K562 (cell line): ENCODE measurements at regions not wholly inside any gene's neighbourhood (a gene's known extent, or its start where the extent isn't known, plus 50 kb on each side); places are given as distances from the start of the nearest gene placed in this dataset.

ENCODE experiments used
- ESRRA ChIP-seq: fragments of 450-650 bp; IDR thresholded peaks from 2 replicates; pipeline ENCODE4 v1.6.1; 2014; ENCODE audit warnings: low read depth, mild to moderate bottlenecking, moderate library complexity, borderline replicate concordance
- KLF16 ChIP-seq: IDR thresholded peaks from 2 replicates; pipeline ENCODE4 v1.6.1; 2016; ENCODE audit warnings: antibody characterized with exemption
- MAZ ChIP-seq, 2 experiments: fragments of 450-650 bp in 1 of 2; sonication (generic) in 1 of 2; formaldehyde crosslinking; IDR thresholded peaks in 1 of 2; conservative IDR thresholded peaks in 1 of 2; 2 replicates each; pipeline versions ENCODE4 v1.4.0 to v1.5.0; 2020; ENCODE audit warnings: mild to moderate bottlenecking in 1 of 2, missing genetic modification reagents in 1 of 2
- MTA3 ChIP-seq: fragments of 450-650 bp; formaldehyde crosslinking; IDR thresholded peaks from 2 replicates; pipeline ENCODE4 v1.6.1; 2017; ENCODE audit warnings: mild to moderate bottlenecking, borderline replicate concordance
- NR1H2 ChIP-seq: sonication (generic); formaldehyde crosslinking; IDR thresholded peaks from 2 replicates; pipeline ENCODE4 v1.4.0; 2020; ENCODE audit warnings: mild to moderate bottlenecking, missing genetic modification reagents
- POLR2AphosphoS5 ChIP-seq: IDR thresholded peaks from 2 replicates; pipeline ENCODE4 v1.6.1; 2011; ENCODE audit warnings: mild to moderate bottlenecking, low read depth, low read length, moderate library complexity; ENCODE audit not compliant: control insufficient read depth, insufficient read depth
- SMARCE1 ChIP-seq: fragments of 450-650 bp; IDR thresholded peaks from 2 replicates; pipeline ENCODE4 v1.7.1; 2016; ENCODE audit warnings: mild to moderate bottlenecking
- ZNF398 ChIP-seq: fragments of 250-450 bp; sonication (Bioruptor Pico); IDR thresholded peaks from 2 replicates; pipeline ENCODE4 v1.8.0; 2021; ENCODE audit warnings: moderate library complexity, mild to moderate bottlenecking, inconsistent platforms
- ZNF764 ChIP-seq: fragments of 250-450 bp; sonication (Bioruptor Pico); IDR thresholded peaks from 2 replicates; pipeline ENCODE4 v1.4.0; 2020; ENCODE audit warnings: low read depth, mild to moderate bottlenecking, moderate library complexity

- TF ChIP-seq MAZ (CRISPR knock-in tag; conservative IDR thresholded peaks at IDR 0.05 in 1 of 2, IDR thresholded peaks at IDR 0.05 in 1 of 2) (no peak), SMARCE1 (no peak), ESRRA (no peak), MTA3 (no peak), NR1H2 (CRISPR knock-in tag) (no peak), ZNF764 (CRISPR knock-in tag) (no peak), POLR2AphosphoS5 (no peak), ZNF398 (CRISPR knock-in tag) (no peak), KLF16 (no peak)
Observed at GRCh38 chr11:29002816-29003215, 894.6 kb downstream of the METTL15 start.
